ENCODE measurements at regions not wholly inside any gene's neighbourhood (a gene's known extent, or its start where the extent isn't known, plus 50 kb on each side); places are given as distances from the start of the nearest gene placed in this dataset.

- no peak for DNase-seq
- Mint-ChIP-seq H3K27ac (no peak overlapping the region), H3K4me3 (no peak overlapping the region), H3K27me3 (ENCODE audit: low read depth in 2 of 2) (no peaks in the 10 kb centered on the region), H3K9me3 (peaks cover 0 to 3% of the 10 kb centered on the region in 2 donors), H3K4me1 (no peaks in the 10 kb centered on the region), H3K36me3 (no peaks in the 10 kb centered on the region)
- Histone ChIP-seq H3K4me3 (ENCODE audit: low read length) (no peak overlapping the region), H3K9me3 (ENCODE audit: control insufficient read depth, insufficient read depth, low read length) (no peaks in the 10 kb centered on the region), H3K36me3 (ENCODE audit: control insufficient read depth, insufficient read depth, low read length) (no peaks in the 10 kb centered on the region), H3K27me3 (ENCODE audit: control insufficient read depth, insufficient read depth, low read length) (no peaks in the 10 kb centered on the region), H3K4me1 (ENCODE audit: control insufficient read depth, insufficient read depth, low read length) (no peaks in the 10 kb centered on the region), H3K27ac (ENCODE audit: low read length) (no peak overlapping the region)
- intact Hi-C loops (cut with micrococcal nuclease): no loop called here
- no peak for ATAC-seq
- TF ChIP-seq CTCF (IDR thresholded peaks at IDR 0.05): no peak
- no CpG with 5 or more reads among the region's 1 CpG for WGBS (ENCODE audit: insufficient coverage)
These were observed 665.6 kb upstream of the UBE2E2 start for GRCh38 chr3:22537560-22537959.

- Histone ChIP-seq H3K4me1 (ENCODE audit: control insufficient read depth, insufficient read depth, low read length) (no peaks in the 10 kb centered on the region), H3K9me3 (ENCODE audit: control insufficient read depth, insufficient read depth, low read length) (no peaks in the 10 kb centered on the region), H3K4me3 (ENCODE audit: low read length) (no peak overlapping the region), H3K27me3 (ENCODE audit: control insufficient read depth, insufficient read depth, low read length) (no peaks in the 10 kb centered on the region), H3K27ac (ENCODE audit: low read length) (no peak overlapping the region), H3K36me3 (ENCODE audit: control insufficient read depth, insufficient read depth, low read length) (no peaks in the 10 kb centered on the region)
- Mint-ChIP-seq H3K9me3 (peaks cover 3 to 9% of the 10 kb centered on the region in 2 donors), H3K36me3 (no peaks in the 10 kb centered on the region), H3K27me3 (ENCODE audit: low read depth in 2 of 2) (no peaks in the 10 kb centered on the region), H3K4me3 (no peak overlapping the region), H3K4me1 (no peaks in the 10 kb centered on the region), H3K27ac (no peak overlapping the region)
- TF ChIP-seq CTCF (IDR thresholded peaks at IDR 0.05): no peak
- DNase-seq (no peak), ATAC-seq (no peak)
- intact Hi-C loops (cut with micrococcal nuclease): no loop called here
- 82% methylated on average over 2 of the region's 2 CpGs for whole genome bisulfite sequencing (ENCODE audit: insufficient coverage)
These were observed 660.8 kb upstream of the UBE2E2 start for GRCh38 chr3:22542311-22542710.

- peaks cover 3% of the 10 kb centered on the region for H3K9me3 ChIP-seq (ENCODE audit: control insufficient read depth, insufficient read depth, low read length)
- intact Hi-C loops (cut with micrococcal nuclease): no loop called here
- no peak overlapping the region for H3K27ac ChIP-seq (ENCODE audit: low read length)
- no peak overlapping the region for H3K4me3 ChIP-seq (ENCODE audit: low read length)
- WGBS (ENCODE audit: insufficient coverage): 25% methylated on average over 5 of the region's 5 CpGs
- no peaks in the 10 kb centered on the region for H3K36me3 Mint-ChIP-seq
- H3K27me3 Mint-ChIP-seq (ENCODE audit: low read depth in 2 of 2): no peaks in the 10 kb centered on the region
- H3K9me3 Mint-ChIP-seq: peaks cover 7 to 11% of the 10 kb centered on the region in 2 donors
- H3K4me1 Mint-ChIP-seq: no peaks in the 10 kb centered on the region
- H3K4me3 Mint-ChIP-seq: no peak overlapping the region
- DNase-seq (no peak), ATAC-seq (no peak)
- H3K36me3 ChIP-seq (ENCODE audit: control insufficient read depth, insufficient read depth, low read length): no peaks in the 10 kb centered on the region
- no peaks in the 10 kb centered on the region for H3K27me3 ChIP-seq (ENCODE audit: control insufficient read depth, insufficient read depth, low read length)
- H3K4me1 ChIP-seq (ENCODE audit: control insufficient read depth, insufficient read depth, low read length): no peaks in the 10 kb centered on the region
- no peak for TF ChIP-seq CTCF (IDR thresholded peaks at IDR 0.05)
- H3K27ac Mint-ChIP-seq: no peak overlapping the region
These were observed 647.2 kb upstream of the UBE2E2 start for GRCh38 chr3:22555753-22556435.

GRCh38 chr3:22565393-22565792, 637.7 kb upstream of the UBE2E2 start:
- Histone ChIP-seq H3K4me1 (ENCODE audit: control insufficient read depth, insufficient read depth, low read length) (no peaks in the 10 kb centered on the region), H3K4me3 (ENCODE audit: low read length) (no peak overlapping the region), H3K27me3 (ENCODE audit: control insufficient read depth, insufficient read depth, low read length) (no peaks in the 10 kb centered on the region), H3K27ac (ENCODE audit: low read length) (no peak overlapping the region), H3K9me3 (ENCODE audit: control insufficient read depth, insufficient read depth, low read length) (no peaks in the 10 kb centered on the region), H3K36me3 (ENCODE audit: control insufficient read depth, insufficient read depth, low read length) (no peaks in the 10 kb centered on the region)
- H3K27me3 Mint-ChIP-seq (ENCODE audit: low read depth in 2 of 2): no peaks in the 10 kb centered on the region
- intact Hi-C loops (cut with micrococcal nuclease): no loop called here
- no peaks in the 10 kb centered on the region for H3K36me3 Mint-ChIP-seq
- no peak overlapping the region for H3K27ac Mint-ChIP-seq
- no peak for TF ChIP-seq CTCF (IDR thresholded peaks at IDR 0.05)
- H3K9me3 Mint-ChIP-seq: peaks cover 0 to 3% of the 10 kb centered on the region in 2 donors
- H3K4me1 Mint-ChIP-seq: peaks cover 0 to 6% of the 10 kb centered on the region in 2 donors
- no peak for DNase-seq
- no peak for ATAC-seq
- H3K4me3 Mint-ChIP-seq: no peak overlapping the region
